Umbilical cord (tissue), 1 donor: ENCODE measurements at regions not wholly inside any gene's neighbourhood (a gene's known extent, or its start where the extent isn't known, plus 50 kb on each side); places are given as distances from the start of the nearest gene placed in this dataset.
"Not testable (repeated sequence)": the region's sequence is repeated elsewhere in the genome, so short reads cannot be mapped to it uniquely, and the experiment has no call there.

Source experiments
- DNase-seq: peaks from one replicate; pipeline ENCODE4 v3.0.0-alpha.2; 2015; ENCODE audit warnings: low spot score

GRCh38 chr15:79606831-79607355, 174.8 kb downstream of the MINAR1 start:
- no peak for DNase-seq

GRCh38 chr15:79608066-79608864, 176.1 kb downstream of the MINAR1 start:
- DNase-seq: no peak

- no peak for DNase-seq
Observed at GRCh38 chr15:79609506-79609905, 177.4 kb downstream of the MINAR1 start.

GRCh38 chr15:79610021-79610420, 177.9 kb downstream of the MINAR1 start:
- no peak for DNase-seq

GRCh38 chr15:79615754-79616153, 183.6 kb downstream of the MINAR1 start:
- no peak for DNase-seq

- DNase-seq: no peak
Observed at GRCh38 chr15:79617071-79617470, 184.9 kb downstream of the MINAR1 start.

GRCh38 chr15:79620112-79620857, 188.1 kb downstream of the MINAR1 start:
- DNase-seq: peak; percentile 24

- DNase-seq: not testable (repeated sequence)
Observed at GRCh38 chr15:79621805-79622204, 189.7 kb downstream of the MINAR1 start.

GRCh38 chr15:79623488-79623887, 191.4 kb downstream of the MINAR1 start:
- no peak for DNase-seq

- DNase-seq: no peak
Observed at GRCh38 chr15:79629687-79630086, 197.6 kb downstream of the MINAR1 start.

GRCh38 chr15:79632457-79632856, 200.3 kb downstream of the MINAR1 start:
- no peak for DNase-seq

- DNase-seq: no peak
Observed at GRCh38 chr15:79635149-79635771, 203.1 kb downstream of the MINAR1 start.

- DNase-seq: peak; percentile 7
Observed at GRCh38 chr15:79635897-79636561, 203.9 kb downstream of the MINAR1 start.

- DNase-seq: peak; percentile 49
Observed at GRCh38 chr15:79640206-79640605, 208.1 kb downstream of the MINAR1 start.

GRCh38 chr15:79641841-79642240, 209.7 kb downstream of the MINAR1 start:
- no peak for DNase-seq

GRCh38 chr15:79643393-79643792, 211.3 kb downstream of the MINAR1 start:
- DNase-seq: no peak

- no peak for DNase-seq
Observed at GRCh38 chr15:79644091-79644490, 212.0 kb downstream of the MINAR1 start.

GRCh38 chr15:79652972-79653371, 220.8 kb downstream of the MINAR1 start:
- DNase-seq: not testable (repeated sequence)

GRCh38 chr15:79653533-79653932, 221.4 kb downstream of the MINAR1 start:
- DNase-seq: no peak

GRCh38 chr15:79656151-79657000, 224.2 kb downstream of the MINAR1 start:
- DNase-seq: no peak

- DNase-seq: no peak
Observed at GRCh38 chr15:79657722-79658121, 225.6 kb downstream of the MINAR1 start.
